GM12878 (cell line): ENCODE measurements at regions not wholly inside any gene's neighbourhood (a gene's known extent, or its start where the extent isn't known, plus 50 kb on each side); places are given as distances from the start of the nearest gene placed in this dataset.
A peak's percentile ranks its signal among the peaks of the same experiment; 100 is the strongest.

ENCODE experiments used
- ATAC-seq: fragments of 200-7000 bp; cut with Tn5 transposase; 3 replicates; pipeline ENCODE4 v1.9.1; 2020; ENCODE audit warnings: mild to moderate bottlenecking, moderate library complexity
- BruUV-seq: library from RNA; stranded (reverse); fragments of 400-500 nt; replicated peaks from 2 replicates; lab custom pipeline; 2021; lab: Mats Ljungman, UMichigan
- CTCF ChIA-PET: fragments of 300-600 bp; sonication (Branson Sonifier 250); formaldehyde crosslinking; extraction: SDS; loops from one replicate; lab custom pipeline; 2021; ENCODE audit warnings: inconsistent platforms; lab: Yijun Ruan, JAX
- POLR2A ChIA-PET: fragments of 350-600 bp; formaldehyde crosslinking; extraction: SDS; loops from one replicate; lab custom pipeline; 2021; ENCODE audit warnings: inconsistent platforms; lab: Charles Lee
- RAD21 ChIA-PET: fragments of 300-600 bp; sonication (Branson Sonifier 250); formaldehyde crosslinking; loops from one replicate; lab custom pipeline; 2023; ENCODE audit warnings: antibody characterized with exemption; ENCODE audit not compliant: unreplicated experiment; lab: Charles Lee
- SMC1A ChIA-PET: fragments of 300-600 bp; sonication (Branson Sonifier 250); formaldehyde crosslinking; loops from one replicate; lab custom pipeline; 2023; ENCODE audit not compliant: unreplicated experiment, uncharacterized antibody; lab: Charles Lee
- DNase-seq: peaks from one replicate; pipeline ENCODE4 v3.0.0-alpha.2; 2011; ENCODE audit warnings: low read depth, low spot score
- FAIRE-seq: peaks from 3 replicates; lab custom pipeline; 2011; peaks lifted over from hg19 to GRCh38; lab: Jason Lieb, UNC
- H2AFZ ChIP-seq: 2 replicates; pipeline ENCODE4 v1.6.0; 2011; ENCODE audit warnings: low read depth, low read length, control low read depth; ENCODE audit not compliant: control insufficient read depth
- H3K27ac ChIP-seq: 2 replicates; pipeline ENCODE4 v1.5.1; 2011; ENCODE audit warnings: control low read depth; ENCODE audit not compliant: control insufficient read depth, insufficient read depth
- H3K27me3 ChIP-seq, 2 experiments: replicated peaks in 1 of 2; 2 replicates each; pipeline versions ENCODE4 v1.6.0 to v1.6.1; 2011; ENCODE audit warnings: low read length in 1 of 2; ENCODE audit not compliant: control insufficient read depth in 2 of 2, insufficient read depth in 2 of 2
- H3K36me3 ChIP-seq, 2 experiments: 2 replicates each; pipeline ENCODE4 v1.5.1; 2011; ENCODE audit warnings: low read length in 1 of 2; ENCODE audit not compliant: control insufficient read depth in 2 of 2, insufficient read depth in 2 of 2
- H3K4me1 ChIP-seq: 2 replicates; pipeline ENCODE4 v1.6.1; 2011; ENCODE audit warnings: mild to moderate bottlenecking, low read length, moderate library complexity, mixed read lengths; ENCODE audit not compliant: control insufficient read depth, insufficient read depth
- H3K4me2 ChIP-seq: 2 replicates; pipeline ENCODE4 v1.6.0; 2011; ENCODE audit warnings: control low read depth; ENCODE audit not compliant: control insufficient read depth, insufficient read depth
- H3K4me3 ChIP-seq: fragments of 200-600 bp; sonication (generic); 2 replicates; pipeline ENCODE4 v1.5.1; 2016
- H3K79me2 ChIP-seq: 2 replicates; pipeline ENCODE4 v1.6.0; 2011; ENCODE audit warnings: low read length; ENCODE audit not compliant: control insufficient read depth, insufficient read depth
- H3K9ac ChIP-seq: 2 replicates; pipeline ENCODE4 v1.8.0; 2011; ENCODE audit warnings: low read length, control low read depth, mixed read lengths; ENCODE audit not compliant: control insufficient read depth, insufficient read depth
- H3K9me3 ChIP-seq: replicated peaks from 3 replicates; pipeline ENCODE4 v1.5.1; 2011; ENCODE audit warnings: mild to moderate bottlenecking, low read length; ENCODE audit not compliant: control insufficient read depth, insufficient read depth
- H4K20me1 ChIP-seq: 2 replicates; pipeline ENCODE4 v1.6.0; 2011; ENCODE audit not compliant: control insufficient read depth, insufficient read depth
- ATF7 ChIP-seq: fragments of 450-650 bp; IDR thresholded peaks from 2 replicates; pipeline ENCODE4 v1.6.1; 2016; ENCODE audit warnings: low read depth, mild to moderate bottlenecking
- BRCA1 ChIP-seq: IDR thresholded peaks from 2 replicates; pipeline ENCODE4 v1.6.1; 2011; ENCODE audit warnings: low read depth, low read length, improper control_type of control experiment
- CTCF ChIP-seq, 3 experiments: IDR thresholded peaks in 2 of 3; conservative IDR thresholded peaks in 1 of 3; 2 replicates each; pipeline ENCODE4 v1.5.1; 2011; ENCODE audit warnings: low read depth in 3 of 3, low read length in 3 of 3, mild to moderate bottlenecking in 3 of 3, control low read depth in 2 of 3, moderate library complexity in 2 of 3, inconsistent platforms in 1 of 3, mixed read lengths in 1 of 3; ENCODE audit not compliant: control insufficient read depth in 2 of 3, insufficient read depth in 1 of 3; ENCODE audit errors: extremely low read depth in 1 of 3
- E4F1 ChIP-seq: fragments of 450-650 bp; IDR thresholded peaks from 2 replicates; pipeline ENCODE4 v1.6.1; 2018; ENCODE audit warnings: borderline replicate concordance, mild to moderate bottlenecking; ENCODE audit not compliant: partially characterized antibody
- HDGF ChIP-seq: fragments of 450-650 bp; IDR thresholded peaks from 2 replicates; pipeline ENCODE4 v1.6.1; 2016; ENCODE audit warnings: antibody characterized with exemption
- IRF4 ChIP-seq: IDR thresholded peaks from 2 replicates; pipeline ENCODE4 v1.6.1; 2011; ENCODE audit warnings: low read depth, low read length
- PAX5 ChIP-seq: IDR thresholded peaks from 2 replicates; pipeline ENCODE4 v1.6.1; 2011; ENCODE audit warnings: low read depth, low read length, borderline replicate concordance
- PKNOX1 ChIP-seq: fragments of 450-650 bp; IDR thresholded peaks from 2 replicates; pipeline ENCODE4 v1.6.1; 2016; ENCODE audit warnings: mild to moderate bottlenecking
- RAD51 ChIP-seq: fragments of 450-650 bp; IDR thresholded peaks from 2 replicates; pipeline ENCODE4 v1.6.1; 2016; ENCODE audit warnings: moderate library complexity, mild to moderate bottlenecking, inconsistent platforms
- SMARCA5 ChIP-seq: fragments of 450-650 bp; IDR thresholded peaks from 2 replicates; pipeline ENCODE4 v1.6.1; 2017; ENCODE audit warnings: mild to moderate bottlenecking
- SMC3 ChIP-seq: IDR thresholded peaks from 2 replicates; pipeline ENCODE4 v1.6.1; 2011; ENCODE audit warnings: low read length, improper control_type of control experiment, borderline replicate concordance
- TCF3 ChIP-seq: IDR thresholded peaks from 2 replicates; pipeline ENCODE4 v1.6.1; 2012; ENCODE audit warnings: low read depth, mild to moderate bottlenecking, low read length, borderline replicate concordance; ENCODE audit not compliant: insufficient read depth
- ZBED1 ChIP-seq: IDR thresholded peaks from 2 replicates; pipeline ENCODE4 v1.6.1; 2016; ENCODE audit warnings: borderline replicate concordance
- ZBTB4 ChIP-seq: fragments of 450-650 bp; formaldehyde crosslinking; IDR thresholded peaks from 2 replicates; pipeline ENCODE4 v1.4.0; 2022; ENCODE audit warnings: mild to moderate bottlenecking, moderate library complexity
- ZNF24 ChIP-seq: fragments of 450-650 bp; IDR thresholded peaks from 2 replicates; pipeline ENCODE4 v1.6.1; 2017; ENCODE audit warnings: antibody characterized with exemption, mild to moderate bottlenecking
- WGBS: methylation state at CpG from one replicate; pipeline ENCODE4 v1.1.6; 2016; ENCODE audit warnings: low lambda C conversion rate; ENCODE audit not compliant: insufficient replicate concordance, insufficient coverage; ENCODE audit errors: missing lambda C conversion rate; 5-methylcytosine and 5-hydroxymethylcytosine counted together
- in situ Hi-C: fragments of 300-500 bp; cut with MboI; formaldehyde crosslinking; loops from 9 replicates; pipeline ENCODE4 v1.14.3; 2018; ENCODE audit warnings: mixed read lengths
- intact Hi-C: fragments of 100-400 bp; cut with micrococcal nuclease; formaldehyde crosslinking; loops from one replicate; pipeline ENCODE4 v1.14.2; 2022; ENCODE audit not compliant: unreplicated experiment

GRCh38 chr2:7097353-7097895 is 180.2 kb downstream of the RNF144A start:
- in situ Hi-C loops = loop anchor here (10.0 kb wide), 1 partner anchor 1587 kb away; the partner anchor contains the start of gene ID2
- intact Hi-C loops = loop anchor here (1.0 to 10.0 kb wide), 6 partner anchors 60 to 1665 kb away; partner anchors contain the start of gene ID2
- Histone ChIP-seq H3K36me3 (no peaks in the 10 kb centered on the region), H3K27ac (no peak overlapping the region), H3K9me3 (no peaks in the 10 kb centered on the region; the same call in 2 of the 3 replicates), H3K79me2 (no peaks in the 10 kb centered on the region), H2AFZ (peak overlapping the region; percentile 86), H3K4me3 (peak overlapping the region; percentile 48; the same call in 1 of the 2 replicates), H3K9ac (peak overlapping the region; percentile 7; the same call in 1 of the 2 replicates), H3K27me3 (no peaks in the 10 kb centered on the region), H3K4me2 (peak overlapping the region; percentile 78), H4K20me1 (no peaks in the 10 kb centered on the region), H3K4me1 (peaks cover 4% of the 10 kb centered on the region; the same call in 1 of the 2 replicates)
- CTCF ChIA-PET = interaction anchor here (0.6 to 5.9 kb wide), 38 partner anchors 9 to 1981 kb away, joined by 3 to 100 read pairs (median 4); no protein-coding TSS in a partner anchor
- SMC1A ChIA-PET = interaction anchor here (0.6 to 2.0 kb wide), 22 partner anchors 11 to 1664 kb away, joined by 3 to 10 read pairs (median 4); no protein-coding TSS in a partner anchor
- POLR2A ChIA-PET = interaction anchor here (0.7 kb wide), 1 partner anchor 13 kb away, joined by 3 read pairs; no protein-coding TSS in a partner anchor
- WGBS = 2% methylated on average over 18 of the region's 18 CpGs
- RAD21 ChIA-PET = interaction anchor here (0.7 to 1.8 kb wide), 13 partner anchors 12 to 1663 kb away, joined by 3 to 11 read pairs (median 4); no protein-coding TSS in a partner anchor
- peak; percentile 35 for DNase-seq
- no TSS peak for BruUV-seq
- ATAC-seq = peak; percentile 98
- FAIRE-seq = peak; percentile 97
- TF ChIP-seq ZBED1 = no peak
- peak; percentile 81 for TF ChIP-seq SMC3
- peak; percentile 67 for TF ChIP-seq RAD51
- no peak for TF ChIP-seq SMARCA5
- no peak for TF ChIP-seq E4F1
- TF ChIP-seq BRCA1 = no peak
- no peak for TF ChIP-seq TCF3
- TF ChIP-seq ZNF24 = no peak
- TF ChIP-seq PAX5 = no peak
- TF ChIP-seq IRF4 = no peak; the same call in 1 of the 2 replicates
- TF ChIP-seq ZBTB4 = no peak
- no peak; the same call in 1 of the 2 replicates for TF ChIP-seq PKNOX1
- peak; percentile 97 to 99 (median 98); a peak in 5 of 6 replicates for TF ChIP-seq CTCF (IDR thresholded peaks at IDR 0.05 in 2 of 3, conservative IDR thresholded peaks at IDR 0.05 in 1 of 3; ENCODE audit: control insufficient read depth in 2 of 3, extremely low read depth in 1 of 3, insufficient read depth in 1 of 3, low read depth in 3 of 3, low read length in 3 of 3)
- TF ChIP-seq HDGF = peak; percentile 86; the same call in 1 of the 2 replicates
- TF ChIP-seq ATF7 = peak; percentile 15; the same call in 1 of the 2 replicates
